ENCODE measurements at regions not wholly inside any gene's neighbourhood (a gene's known extent, or its start where the extent isn't known, plus 50 kb on each side); places are given as distances from the start of the nearest gene placed in this dataset.

DNA sequence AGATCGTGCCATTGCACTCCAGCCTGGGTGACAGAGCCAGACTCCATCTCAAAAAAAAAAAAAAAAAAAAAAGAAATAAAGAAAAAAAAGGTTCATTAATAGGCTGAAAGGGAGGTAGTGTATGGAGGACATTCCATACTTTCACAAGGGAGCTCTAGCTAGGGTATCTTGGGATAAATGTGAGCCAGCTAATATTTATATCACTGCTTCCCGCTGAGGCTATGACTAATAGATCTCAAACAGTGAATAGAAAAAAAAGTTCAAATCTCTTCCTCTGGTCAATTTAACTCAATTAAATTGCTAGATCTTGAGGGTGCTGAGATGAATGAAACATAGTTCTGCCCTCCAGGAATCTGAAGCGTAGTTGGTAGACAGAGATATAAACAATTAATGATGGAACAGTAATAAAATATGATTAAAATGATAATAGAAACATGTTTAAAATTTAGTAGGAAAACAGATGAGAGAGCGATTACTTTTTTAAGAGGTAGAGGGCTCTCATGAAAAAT is 55.7 kb upstream of the SHISA3 start:
- no peak for TF ChIP-seq EZH2 (IDR thresholded peaks at IDR 0.05; ENCODE audit: insufficient read depth, poor library complexity, severe bottlenecking)
- no peak for TF ChIP-seq EZH2phosphoT487 (IDR thresholded peaks at IDR 0.05; ENCODE audit: insufficient read depth, low read depth)

Measured in GM23248 (cell line).